HUES48 (cell line): ENCODE measurements at regions not wholly inside any gene's neighbourhood (a gene's known extent, or its start where the extent isn't known, plus 50 kb on each side); places are given as distances from the start of the nearest gene placed in this dataset.

Source experiments
- H3K27ac ChIP-seq: one replicate; pipeline ENCODE4 v1.7.0; 2013; ENCODE audit warnings: low read depth, low read length, inconsistent platforms
- H3K27me3 ChIP-seq: 2 replicates; pipeline ENCODE4 v1.6.1; 2013; ENCODE audit warnings: mild to moderate bottlenecking, low read length; ENCODE audit not compliant: control insufficient read depth, insufficient read depth
- H3K36me3 ChIP-seq: 2 replicates; pipeline ENCODE4 v1.6.1; 2013; ENCODE audit warnings: low read length; ENCODE audit not compliant: control insufficient read depth, insufficient read depth
- H3K4me1 ChIP-seq: 2 replicates; pipeline ENCODE4 v1.6.1; 2013; ENCODE audit warnings: mild to moderate bottlenecking, low read length; ENCODE audit not compliant: control insufficient read depth, insufficient read depth
- H3K4me3 ChIP-seq: 2 replicates; pipeline ENCODE4 v1.5.1; 2013; ENCODE audit warnings: mild to moderate bottlenecking, low read depth, low read length
- H3K9ac ChIP-seq: 2 replicates; pipeline ENCODE4 v1.6.1; 2013; ENCODE audit warnings: mild to moderate bottlenecking, low read depth, low read length, moderate library complexity
- H3K9me3 ChIP-seq: 2 replicates; pipeline ENCODE4 v1.6.1; 2013; ENCODE audit warnings: low read length; ENCODE audit not compliant: control insufficient read depth, insufficient read depth

DNA sequence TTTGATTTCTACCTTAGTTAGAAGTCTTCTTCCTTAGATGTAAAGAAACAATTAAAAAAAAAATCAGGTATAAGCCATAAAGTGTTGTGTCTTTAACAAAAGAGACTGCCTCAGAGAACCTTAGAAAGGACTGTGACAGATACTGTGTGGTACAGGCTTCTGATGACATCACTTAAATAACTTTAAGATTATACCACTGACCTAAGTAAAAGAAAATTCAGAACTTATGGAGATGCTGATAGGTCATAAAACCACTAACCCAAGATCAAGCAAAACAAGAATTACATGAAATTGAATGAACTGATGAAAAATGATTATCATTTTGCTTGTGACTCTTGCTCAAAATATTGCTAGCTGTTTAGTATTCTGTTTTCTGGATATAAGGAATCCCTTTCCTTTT, 220.8 kb downstream of the NRIP1 start:
- Histone ChIP-seq H3K27me3 (no peaks in the 10 kb centered on the region), H3K9me3 (peaks cover 27% of the 10 kb centered on the region), H3K9ac (no peak overlapping the region), H3K4me1 (peaks cover 8% of the 10 kb centered on the region), H3K36me3 (no peaks in the 10 kb centered on the region), H3K27ac (no peak overlapping the region), H3K4me3 (no peak overlapping the region)

DNA sequence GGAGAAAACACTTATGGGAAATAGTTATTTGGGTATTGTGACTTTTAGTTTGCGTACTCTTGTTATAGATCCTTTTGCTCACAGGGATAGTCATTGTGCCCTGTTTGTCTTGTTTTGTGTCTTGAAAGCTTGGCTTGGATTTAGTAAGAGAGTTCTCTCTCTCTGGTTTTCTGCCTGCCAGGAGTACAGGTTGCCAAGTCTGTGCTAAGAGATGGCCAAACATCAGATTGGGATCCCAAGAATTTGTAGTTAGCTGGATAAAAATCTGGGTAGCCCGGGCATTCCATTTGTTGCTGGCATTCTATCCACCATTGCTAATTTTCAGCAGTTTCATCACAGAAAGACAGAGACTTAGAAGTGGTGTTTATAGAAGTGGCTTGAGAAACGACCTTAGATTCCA, 222.2 kb downstream of the NRIP1 start:
- H3K9me3 ChIP-seq, result peaks cover 27% of the 10 kb centered on the region
- no peak overlapping the region for H3K9ac ChIP-seq
- peaks cover 8% of the 10 kb centered on the region for H3K4me1 ChIP-seq
- H3K4me3 ChIP-seq, result no peak overlapping the region
- no peaks in the 10 kb centered on the region for H3K36me3 ChIP-seq
- H3K27me3 ChIP-seq, result no peaks in the 10 kb centered on the region
- no peak overlapping the region for H3K27ac ChIP-seq

- no peaks in the 10 kb centered on the region for H3K36me3 ChIP-seq
- no peaks in the 10 kb centered on the region for H3K27me3 ChIP-seq
- no peak overlapping the region for H3K4me3 ChIP-seq
- H3K9me3 ChIP-seq, result peaks cover 26% of the 10 kb centered on the region
- H3K27ac ChIP-seq, result no peak overlapping the region
- H3K9ac ChIP-seq, result no peak overlapping the region
- H3K4me1 ChIP-seq, result peaks cover 5% of the 10 kb centered on the region
Observed at GRCh38 chr21:14841511-14842472, 223.0 kb downstream of the NRIP1 start.

GRCh38 chr21:14838400-14838799, 226.4 kb downstream of the NRIP1 start:
- H3K4me3 ChIP-seq, result no peak overlapping the region
- H3K36me3 ChIP-seq, result no peaks in the 10 kb centered on the region
- no peak overlapping the region for H3K27ac ChIP-seq
- H3K27me3 ChIP-seq, result no peaks in the 10 kb centered on the region
- H3K9me3 ChIP-seq, result no peaks in the 10 kb centered on the region
- H3K4me1 ChIP-seq, result peaks cover 5% of the 10 kb centered on the region
- no peak overlapping the region for H3K9ac ChIP-seq

DNA sequence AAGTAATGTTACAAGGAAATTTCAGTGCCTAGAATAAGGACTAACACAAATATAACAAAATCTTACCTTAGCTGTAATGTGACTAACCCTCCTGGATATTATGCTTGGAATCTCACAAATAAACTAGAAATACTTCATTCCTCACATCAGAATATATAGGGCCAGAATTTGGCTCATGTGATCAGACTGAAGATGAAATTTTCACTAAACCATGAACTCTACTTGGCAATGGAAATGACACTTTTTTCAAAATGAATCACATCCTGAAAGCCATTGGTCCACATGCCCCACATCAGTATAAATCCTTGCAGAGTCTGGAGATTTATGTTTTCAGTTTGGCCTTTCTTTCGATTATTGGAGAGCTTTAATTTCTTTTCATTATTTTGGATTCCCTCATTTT, 227.8 kb downstream of the NRIP1 start:
- Histone ChIP-seq H3K36me3 (no peaks in the 10 kb centered on the region), H3K4me3 (no peak overlapping the region), H3K9ac (no peak overlapping the region), H3K27me3 (no peaks in the 10 kb centered on the region), H3K4me1 (peaks cover 5% of the 10 kb centered on the region), H3K27ac (no peak overlapping the region), H3K9me3 (no peaks in the 10 kb centered on the region)

DNA sequence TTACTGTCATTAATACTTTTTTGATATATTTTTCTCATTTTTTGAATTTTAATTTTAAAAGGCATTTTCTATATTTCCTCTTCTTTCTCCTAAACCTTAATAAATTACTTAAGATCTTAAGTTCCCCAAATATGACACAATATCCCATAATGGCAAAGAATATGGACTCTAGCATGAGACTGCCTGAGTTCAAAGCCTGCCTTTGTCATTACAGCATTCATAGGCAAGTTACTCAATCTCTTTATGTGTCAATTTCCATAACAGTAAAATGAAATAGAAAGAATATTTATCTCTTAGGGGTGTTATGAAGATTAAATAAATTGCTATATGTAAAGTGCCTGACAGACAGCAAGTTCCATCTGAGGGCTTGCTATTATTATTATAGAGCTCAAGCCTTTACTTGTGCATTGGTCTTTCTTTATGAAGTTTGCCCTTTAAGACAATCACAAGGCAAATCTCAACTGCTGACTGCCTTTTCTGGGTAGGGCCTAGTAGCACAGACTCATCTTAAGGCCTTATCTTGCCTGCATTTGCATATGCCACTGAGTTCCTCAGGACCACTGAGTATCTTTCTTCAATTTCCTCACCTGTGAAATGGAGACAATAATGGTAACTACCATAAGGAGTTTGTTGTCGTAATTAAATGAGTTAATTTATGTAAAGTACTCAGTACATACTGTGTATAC, 231.0 kb downstream of the NRIP1 start:
- Histone ChIP-seq H3K27me3 (no peaks in the 10 kb centered on the region), H3K36me3 (no peaks in the 10 kb centered on the region), H3K9me3 (no peaks in the 10 kb centered on the region), H3K4me1 (no peaks in the 10 kb centered on the region), H3K9ac (no peak overlapping the region), H3K27ac (no peak overlapping the region), H3K4me3 (no peak overlapping the region)

- no peaks in the 10 kb centered on the region for H3K4me1 ChIP-seq
- no peak overlapping the region for H3K9ac ChIP-seq
- H3K4me3 ChIP-seq, result no peak overlapping the region
- H3K27ac ChIP-seq, result no peak overlapping the region
- no peaks in the 10 kb centered on the region for H3K36me3 ChIP-seq
- no peaks in the 10 kb centered on the region for H3K27me3 ChIP-seq
- no peaks in the 10 kb centered on the region for H3K9me3 ChIP-seq
Observed at GRCh38 chr21:14833241-14833640, 231.6 kb downstream of the NRIP1 start.

DNA sequence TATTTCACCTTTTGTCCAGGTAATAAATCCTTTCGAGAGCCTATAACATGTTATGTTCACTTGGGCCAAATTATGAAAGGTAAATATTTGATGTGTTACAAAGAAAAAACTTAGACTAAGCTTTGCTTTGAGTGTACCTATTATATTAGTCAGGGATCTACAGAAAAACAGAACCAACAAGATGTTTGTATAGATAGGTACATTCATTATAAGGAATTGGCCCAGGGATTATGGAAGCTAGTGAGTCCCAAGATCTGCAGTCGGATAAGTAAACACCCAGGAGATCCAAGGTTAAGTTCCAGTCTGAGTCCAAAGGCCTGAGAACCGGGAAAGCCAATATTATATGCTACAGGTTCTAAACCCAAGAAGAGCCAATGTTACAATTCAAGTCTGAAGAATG, 234.5 kb downstream of the NRIP1 start:
- Histone ChIP-seq H3K4me3 (no peak overlapping the region), H3K36me3 (no peaks in the 10 kb centered on the region), H3K9me3 (no peaks in the 10 kb centered on the region), H3K27ac (no peak overlapping the region), H3K9ac (no peak overlapping the region), H3K4me1 (no peaks in the 10 kb centered on the region), H3K27me3 (no peaks in the 10 kb centered on the region)

- Histone ChIP-seq H3K9ac (no peak overlapping the region), H3K27me3 (no peaks in the 10 kb centered on the region), H3K4me3 (no peak overlapping the region), H3K4me1 (no peaks in the 10 kb centered on the region), H3K36me3 (no peaks in the 10 kb centered on the region), H3K27ac (no peak overlapping the region), H3K9me3 (no peaks in the 10 kb centered on the region)
Observed at GRCh38 chr21:14829685-14830084, 235.1 kb downstream of the NRIP1 start.

DNA sequence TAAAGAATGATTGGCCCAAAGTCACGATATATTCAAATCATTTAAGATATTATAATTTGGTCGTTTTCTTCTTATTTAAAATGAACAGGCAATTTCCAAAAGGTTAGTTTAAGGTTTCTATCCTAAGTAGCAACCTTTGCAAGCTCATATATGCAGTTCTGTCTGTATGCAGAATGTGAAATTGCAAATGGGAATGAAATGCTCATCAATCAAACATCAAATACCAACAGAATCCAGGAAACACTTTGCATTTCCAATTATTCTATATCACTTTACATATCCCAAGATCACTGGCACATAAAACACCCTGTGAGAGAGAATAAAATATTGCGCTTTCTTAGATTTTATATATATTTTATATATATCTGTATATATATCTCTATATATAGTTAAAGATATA, 237.3 kb downstream of the NRIP1 start:
- no peaks in the 10 kb centered on the region for H3K27me3 ChIP-seq
- H3K27ac ChIP-seq, result no peak overlapping the region
- H3K9me3 ChIP-seq, result no peaks in the 10 kb centered on the region
- no peak overlapping the region for H3K9ac ChIP-seq
- H3K4me1 ChIP-seq, result no peaks in the 10 kb centered on the region
- no peaks in the 10 kb centered on the region for H3K36me3 ChIP-seq
- H3K4me3 ChIP-seq, result no peak overlapping the region

GRCh38 chr21:14826630-14827029, 238.2 kb downstream of the NRIP1 start:
- no peaks in the 10 kb centered on the region for H3K27me3 ChIP-seq
- H3K27ac ChIP-seq, result no peak overlapping the region
- H3K4me1 ChIP-seq, result no peaks in the 10 kb centered on the region

More at GRCh38 chr21:14826630-14827029, 238.2 kb downstream of the NRIP1 start:
- Histone ChIP-seq H3K36me3 (no peaks in the 10 kb centered on the region), H3K9ac (no peak overlapping the region), H3K4me3 (no peak overlapping the region), H3K9me3 (no peaks in the 10 kb centered on the region)
